ENCODE measurements at regions not wholly inside any gene's neighbourhood (a gene's known extent, or its start where the extent isn't known, plus 50 kb on each side); places are given as distances from the start of the nearest gene placed in this dataset.

DNA sequence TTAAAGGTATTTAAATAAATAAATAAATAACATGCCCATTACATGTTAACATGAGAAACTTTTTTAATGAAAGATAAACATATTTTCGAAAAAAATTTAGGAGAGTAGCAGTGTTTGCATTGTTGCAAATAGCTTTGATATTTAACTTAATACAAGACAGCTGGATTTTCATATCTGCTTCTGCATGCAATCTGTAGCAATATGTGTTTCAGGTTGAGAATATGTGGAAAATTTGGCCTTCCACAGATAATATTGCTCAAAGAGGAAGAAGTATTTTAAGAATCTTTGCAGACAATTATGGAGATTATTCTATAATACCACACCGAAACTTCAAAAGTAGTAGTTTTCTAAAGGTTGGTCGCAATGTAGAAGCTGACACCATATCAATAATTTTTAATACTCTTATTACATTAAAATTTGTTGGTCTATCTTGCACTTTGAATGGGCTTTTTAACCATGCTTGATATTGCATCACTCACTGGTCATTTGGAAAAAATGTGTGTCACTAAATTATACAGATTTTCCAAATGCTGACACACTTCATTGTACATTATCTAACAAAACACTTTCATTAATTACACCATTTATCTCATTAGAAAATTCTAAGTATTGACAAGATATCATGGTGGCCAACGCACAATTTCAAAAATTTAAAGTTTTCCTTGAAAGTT lies 229.8 kb upstream of the HDAC9 start:
- no peak for TF ChIP-seq CTCF (IDR thresholded peaks at IDR 0.05)
- intact Hi-C loops (cut with DNase I, micrococcal nuclease) = no loop called here
- DNase-seq (no peak), ATAC-seq (no peak)
- H3K9me3 ChIP-seq = peaks cover 11% of the 10 kb centered on the region
- no peaks in the 10 kb centered on the region for H3K4me1 ChIP-seq (ENCODE audit: low read depth)
- H3K36me3 ChIP-seq (ENCODE audit: low read depth) = no peaks in the 10 kb centered on the region
- H3K4me3 ChIP-seq = no peak overlapping the region

- H3K36me3 ChIP-seq (ENCODE audit: low read depth) = no peaks in the 10 kb centered on the region
- ATAC-seq (no peak), DNase-seq (no peak)
- H3K4me1 ChIP-seq (ENCODE audit: low read depth) = no peaks in the 10 kb centered on the region
- no peaks in the 10 kb centered on the region for H3K9me3 ChIP-seq
- intact Hi-C loops (cut with DNase I, micrococcal nuclease) = no loop called here
- H3K4me3 ChIP-seq = no peak overlapping the region
- TF ChIP-seq CTCF (IDR thresholded peaks at IDR 0.05) = no peak
Observed at GRCh38 chr7:18268571-18268970, 227.0 kb upstream of the HDAC9 start.

DNA sequence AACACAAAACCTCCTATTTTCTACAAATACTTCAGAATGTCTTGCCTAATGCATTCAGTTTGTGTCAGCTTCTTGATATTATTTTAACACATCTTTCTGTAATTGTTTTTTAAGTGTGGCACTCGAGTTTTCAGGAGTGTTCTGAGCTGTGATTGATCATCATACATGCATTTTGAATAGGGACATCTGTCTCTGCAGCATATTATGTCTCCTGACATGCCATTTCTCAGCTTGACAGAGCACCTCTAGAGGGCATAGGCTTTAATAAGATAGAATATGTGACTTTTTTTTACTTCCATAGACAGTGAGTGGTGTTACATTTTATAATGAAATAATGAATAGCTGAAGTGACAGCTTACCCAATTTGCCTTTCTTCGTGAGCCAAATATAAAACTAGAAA lies 219.2 kb upstream of the HDAC9 start:
- DNase-seq = no peak
- Histone ChIP-seq H3K9me3 (no peaks in the 10 kb centered on the region), H3K4me1 (ENCODE audit: low read depth) (no peaks in the 10 kb centered on the region), H3K4me3 (no peak overlapping the region), H3K36me3 (ENCODE audit: low read depth) (no peaks in the 10 kb centered on the region)
- TF ChIP-seq CTCF (IDR thresholded peaks at IDR 0.05) = no peak
- intact Hi-C loops (cut with DNase I, micrococcal nuclease) = no loop called here
- ATAC-seq = no peak

GRCh38 chr7:18278316-18278715 lies 217.2 kb upstream of the HDAC9 start:
- no peak for TF ChIP-seq CTCF (IDR thresholded peaks at IDR 0.05)
- intact Hi-C loops (cut with DNase I, micrococcal nuclease) = no loop called here
- ATAC-seq (no peak), DNase-seq (no peak)
- no peaks in the 10 kb centered on the region for H3K36me3 ChIP-seq (ENCODE audit: low read depth)
- H3K9me3 ChIP-seq = no peaks in the 10 kb centered on the region
- no peak overlapping the region for H3K4me3 ChIP-seq
- H3K4me1 ChIP-seq (ENCODE audit: low read depth) = no peaks in the 10 kb centered on the region

- no peak for ATAC-seq
- Histone ChIP-seq H3K4me1 (ENCODE audit: low read depth) (no peaks in the 10 kb centered on the region), H3K4me3 (no peak overlapping the region), H3K36me3 (ENCODE audit: low read depth) (no peaks in the 10 kb centered on the region), H3K9me3 (no peaks in the 10 kb centered on the region)
- intact Hi-C loops (cut with DNase I, micrococcal nuclease) = no loop called here
- DNase-seq = no peak
- TF ChIP-seq CTCF (IDR thresholded peaks at IDR 0.05) = no peak
Observed at GRCh38 chr7:18283045-18283444, 212.5 kb upstream of the HDAC9 start.

- no peak for DNase-seq
- Histone ChIP-seq H3K36me3 (ENCODE audit: low read depth) (no peaks in the 10 kb centered on the region), H3K4me1 (ENCODE audit: low read depth) (no peaks in the 10 kb centered on the region), H3K9me3 (no peaks in the 10 kb centered on the region), H3K4me3 (no peak overlapping the region)
- TF ChIP-seq CTCF (IDR thresholded peaks at IDR 0.05) = no peak
- intact Hi-C loops (cut with DNase I, micrococcal nuclease) = no loop called here
- no peak for ATAC-seq
Observed at GRCh38 chr7:18287482-18287881, 208.1 kb upstream of the HDAC9 start.

Data from mucosa of descending colon (tissue), 3 donors.